ENCODE measurements at regions not wholly inside any gene's neighbourhood (a gene's known extent, or its start where the extent isn't known, plus 50 kb on each side); places are given as distances from the start of the nearest gene placed in this dataset.
A peak's percentile ranks its signal among the peaks of the same experiment; 100 is the strongest.

GRCh38 chr17:77685881-77686486, 272.5 kb upstream of the TNRC6C start:
- TF ChIP-seq KLF17 (tag by site-specific recombination; IDR thresholded peaks at IDR 0.05) (no peak), ZNF274 (IDR thresholded peaks at IDR 0.05; ENCODE audit: low read length) (no peak), ZNF274 (tag by site-specific recombination; IDR thresholded peaks at IDR 0.05; ENCODE audit: borderline replicate concordance) (peak; percentile 22; the same call in 1 of the 2 replicates), ZNF2 (tag by site-specific recombination; IDR thresholded peaks at IDR 0.05) (no peak), GFI1B (tag by site-specific recombination; IDR thresholded peaks at IDR 0.05) (no peak), ZNF302 (tag by site-specific recombination; IDR thresholded peaks at IDR 0.05; ENCODE audit: low read depth) (no peak), ZNF146 (tag by site-specific recombination; IDR thresholded peaks at IDR 0.05) (0 out of 2 replicates have a peak, but pooled peaks have one; percentile 10), ZNF645 (tag by site-specific recombination; IDR thresholded peaks at IDR 0.05) (0 out of 2 replicates have a peak, but pooled peaks have one; percentile 8), ZNF366 (tag by site-specific recombination; conservative IDR thresholded peaks at IDR 0.05) (peak; percentile 99), ZNF747 (tag by site-specific recombination; IDR thresholded peaks at IDR 0.05) (no peak), ZEB2 (tag by site-specific recombination; IDR thresholded peaks at IDR 0.05) (no peak), ZNF266 (tag by site-specific recombination; IDR thresholded peaks at IDR 0.05; ENCODE audit: low read depth) (0 out of 2 replicates have a peak, but pooled peaks have one; percentile 32), ZNF416 (tag by site-specific recombination; IDR thresholded peaks at IDR 0.05) (no peak), ZNF785 (tag by site-specific recombination; IDR thresholded peaks at IDR 0.05) (peak; percentile 68; the same call in 1 of the 2 replicates)
- H3K4me3 ChIP-seq (ENCODE audit: low read depth, low read length): no peak overlapping the region
- 0 out of 2 replicates have a peak, but pooled peaks cover 3% of the 10 kb centered on the region for H3K4me1 ChIP-seq (ENCODE audit: control insufficient read depth, insufficient read depth, low read length)
- POLR2A ChIA-PET: no interaction called here
- H3K36me3 ChIP-seq (ENCODE audit: control insufficient read depth in 2 of 2, insufficient read depth in 1 of 2, low read length in 2 of 2): no peaks in the 10 kb centered on the region
- H3K9me3 ChIP-seq (ENCODE audit: control insufficient read depth, insufficient read depth, low read depth, low read length): no peaks in the 10 kb centered on the region
- CTCF ChIA-PET: interaction anchor here (0.6 kb wide), 1 partner anchor 149 kb away, joined by 5 read pairs; no protein-coding TSS in a partner anchor
- no peak overlapping the region for H3K27ac ChIP-seq (ENCODE audit: extremely low read depth, low read depth, low read length)

- POLR2A ChIA-PET: no interaction called here
- H3K36me3 ChIP-seq (ENCODE audit: control insufficient read depth in 2 of 2, insufficient read depth in 1 of 2, low read length in 2 of 2): no peaks in the 10 kb centered on the region
- TF ChIP-seq ZNF146 (tag by site-specific recombination; IDR thresholded peaks at IDR 0.05) (no peak), ZNF624 (tag by site-specific recombination; IDR thresholded peaks at IDR 0.05) (no peak), ZBTB49 (tag by site-specific recombination; IDR thresholded peaks at IDR 0.05; ENCODE audit: low read depth) (no peak), REPIN1 (tag by site-specific recombination; IDR thresholded peaks at IDR 0.05; ENCODE audit: low read depth) (no peak), ZNF449 (tag by site-specific recombination; IDR thresholded peaks at IDR 0.05) (no peak), ZBTB17 (tag by site-specific recombination; IDR thresholded peaks at IDR 0.05) (no peak), ZNF768 (tag by site-specific recombination; IDR thresholded peaks at IDR 0.05) (no peak), ZBTB1 (tag by site-specific recombination; IDR thresholded peaks at IDR 0.05) (no peak), BCL6B (tag by site-specific recombination; IDR thresholded peaks at IDR 0.05) (no peak), ZNF747 (tag by site-specific recombination; IDR thresholded peaks at IDR 0.05) (no peak)
- H3K4me3 ChIP-seq (ENCODE audit: low read depth, low read length): no peak overlapping the region
- no peak overlapping the region for H3K27ac ChIP-seq (ENCODE audit: extremely low read depth, low read depth, low read length)
- H3K4me1 ChIP-seq (ENCODE audit: control insufficient read depth, insufficient read depth, low read length): 0 out of 2 replicates have a peak, but pooled peaks cover 3% of the 10 kb centered on the region
- no peaks in the 10 kb centered on the region for H3K9me3 ChIP-seq (ENCODE audit: control insufficient read depth, insufficient read depth, low read depth, low read length)
- CTCF ChIA-PET: interaction anchor here (0.6 kb wide), 2 partner anchors 148 to 355 kb away, joined by 5 to 9 read pairs; no protein-coding TSS in a partner anchor
These were observed 271.6 kb upstream of the TNRC6C start for GRCh38 chr17:77686903-77687302.
